PC-9 (cell line): ENCODE measurements at regions not wholly inside any gene's neighbourhood (a gene's known extent, or its start where the extent isn't known, plus 50 kb on each side); places are given as distances from the start of the nearest gene placed in this dataset.

ENCODE experiments used
- BruUV-seq: library from RNA; stranded (reverse); fragments of 400-500 nt; replicated peaks from 2 replicates; lab custom pipeline; 2021; lab: Mats Ljungman, UMichigan
- CTCF ChIA-PET: fragments of 300-600 bp; sonication (Branson Sonifier 250); formaldehyde crosslinking; loops from one replicate; lab custom pipeline; 2022; ENCODE audit warnings: antibody characterized with exemption; lab: Charles Lee
- POLR2A ChIA-PET: fragments of 300-600 bp; sonication (Branson Sonifier 250); formaldehyde crosslinking; loops from one replicate; lab custom pipeline; 2022; ENCODE audit warnings: antibody characterized with exemption; ENCODE audit not compliant: unreplicated experiment; lab: Charles Lee
- DNase-seq, 2 experiments: peaks; one replicate each; pipeline versions ENCODE4 v3.0.0 to v3.0.0-alpha.2; 2015 to 2022; ENCODE audit warnings: mixed read lengths in 1 of 2
- H2AFZ ChIP-seq: fragments of 200-600 bp; sonication (generic); 2 replicates; pipeline ENCODE4 v1.8.1; 2017; ENCODE audit warnings: antibody characterized with exemption
- H3F3A ChIP-seq: fragments of 200-600 bp; sonication (generic); 2 replicates; pipeline ENCODE4 v1.8.1; 2017; ENCODE audit warnings: antibody characterized with exemption, mild to moderate bottlenecking, low read depth; ENCODE audit not compliant: insufficient read depth
- H3K27ac ChIP-seq: fragments of 200-600 bp; sonication (generic); 2 replicates; pipeline ENCODE4 v1.6.1; 2016; ENCODE audit warnings: mixed run types
- H3K27me3 ChIP-seq: fragments of 200-600 bp; sonication (generic); 2 replicates; pipeline ENCODE4 v1.6.1; 2016; ENCODE audit warnings: low read depth, mixed run types; ENCODE audit not compliant: insufficient read depth
- H3K36me3 ChIP-seq: fragments of 200-600 bp; sonication (generic); 2 replicates; pipeline ENCODE4 v1.6.1; 2016; ENCODE audit warnings: low read depth, mixed run types
- H3K4me1 ChIP-seq: fragments of 200-600 bp; sonication (generic); replicated peaks from 2 replicates; pipeline ENCODE4 v1.6.1; 2016; ENCODE audit warnings: mixed run types; ENCODE audit not compliant: insufficient read depth
- H3K4me2 ChIP-seq: fragments of 200-600 bp; sonication (generic); 2 replicates; pipeline ENCODE4 v1.6.1; 2017; ENCODE audit warnings: mixed run types
- H3K4me3 ChIP-seq: fragments of 200-600 bp; sonication (generic); 2 replicates; pipeline ENCODE4 v1.6.1; 2016; ENCODE audit warnings: mixed run types
- H3K79me2 ChIP-seq: fragments of 200-600 bp; sonication (generic); 2 replicates; pipeline ENCODE4 v1.6.1; 2017; ENCODE audit warnings: low read depth, mixed run types
- H3K9me2 ChIP-seq: fragments of 200-600 bp; sonication (generic); 2 replicates; pipeline ENCODE4 v1.8.1; 2017; ENCODE audit warnings: mild to moderate bottlenecking; ENCODE audit not compliant: insufficient read depth
- H3K9me3 ChIP-seq: fragments of 200-600 bp; sonication (generic); 2 replicates; pipeline ENCODE4 v1.8.1; 2016; ENCODE audit warnings: low read depth; ENCODE audit not compliant: insufficient read depth
- H4K20me1 ChIP-seq: fragments of 200-600 bp; sonication (generic); 2 replicates; pipeline ENCODE4 v1.8.1; 2017; ENCODE audit not compliant: insufficient read depth
- CTCF ChIP-seq: fragments of 200-600 bp; sonication (generic); conservative IDR thresholded peaks from 2 replicates; pipeline ENCODE4 v1.6.1; 2017; ENCODE audit warnings: mixed run types, antibody characterized with exemption, mild to moderate bottlenecking, moderate library complexity
- EZH2 ChIP-seq: fragments of 200-600 bp; sonication (generic); IDR thresholded peaks from 2 replicates; pipeline ENCODE4 v1.8.0; 2017; ENCODE audit warnings: antibody characterized with exemption, low read depth
- intact Hi-C: fragments of 100-400 bp; cut with micrococcal nuclease; formaldehyde crosslinking; loops from one replicate; pipeline ENCODE4 v1.10.0; 2022; ENCODE audit not compliant: unreplicated experiment

GRCh38 chr3:94714194-94714593, 651.3 kb downstream of the NSUN3 start:
- no peaks in the 10 kb centered on the region for H3K79me2 ChIP-seq
- intact Hi-C loops: no loop called here
- no peaks in the 10 kb centered on the region for H3K36me3 ChIP-seq
- no peaks in the 10 kb centered on the region for H3K4me1 ChIP-seq
- no peak for DNase-seq
- H3K4me3 ChIP-seq: no peak overlapping the region
- no peaks in the 10 kb centered on the region for H3K27me3 ChIP-seq
- H3K9me3 ChIP-seq: no peaks in the 10 kb centered on the region
- no peaks in the 10 kb centered on the region for H3F3A ChIP-seq
- H3K27ac ChIP-seq: no peak overlapping the region
- no TSS peak for BruUV-seq
- CTCF ChIA-PET: no interaction called here
- POLR2A ChIA-PET: no interaction called here
- no peaks in the 10 kb centered on the region for H4K20me1 ChIP-seq
- TF ChIP-seq CTCF: no peak
- no peak overlapping the region for H2AFZ ChIP-seq
- no peak overlapping the region for H3K4me2 ChIP-seq
- no peaks in the 10 kb centered on the region for H3K9me2 ChIP-seq

- no peaks in the 10 kb centered on the region for H3F3A ChIP-seq
- no peak for DNase-seq
- no peaks in the 10 kb centered on the region for H3K79me2 ChIP-seq
- no peaks in the 10 kb centered on the region for H3K9me3 ChIP-seq
- H2AFZ ChIP-seq: no peak overlapping the region
- no peak overlapping the region for H3K4me3 ChIP-seq
- CTCF ChIA-PET: no interaction called here
- no peaks in the 10 kb centered on the region for H3K36me3 ChIP-seq
- H4K20me1 ChIP-seq: no peaks in the 10 kb centered on the region
- no peaks in the 10 kb centered on the region for H3K9me2 ChIP-seq
- no peak overlapping the region for H3K27ac ChIP-seq
- TF ChIP-seq CTCF (peak; percentile 40; the same call in 1 of the 2 replicates), EZH2 (no peak)
- POLR2A ChIA-PET: no interaction called here
- no peaks in the 10 kb centered on the region for H3K27me3 ChIP-seq
- intact Hi-C loops: no loop called here
- no peak overlapping the region for H3K4me2 ChIP-seq
- BruUV-seq: no TSS peak
- no peaks in the 10 kb centered on the region for H3K4me1 ChIP-seq
Observed at GRCh38 chr3:94716326-94717018, 653.6 kb downstream of the NSUN3 start.

- TF ChIP-seq EZH2 (no peak), CTCF (no peak)
- Histone ChIP-seq H3K4me1 (no peaks in the 10 kb centered on the region), H3K9me3 (no peaks in the 10 kb centered on the region), H3K4me3 (no peak overlapping the region), H3K36me3 (no peaks in the 10 kb centered on the region), H3K9me2 (peaks cover 3% of the 10 kb centered on the region; the same call in 1 of the 2 replicates), H4K20me1 (no peaks in the 10 kb centered on the region), H3K27me3 (no peaks in the 10 kb centered on the region), H2AFZ (no peak overlapping the region), H3F3A (no peaks in the 10 kb centered on the region), H3K79me2 (no peaks in the 10 kb centered on the region), H3K4me2 (no peak overlapping the region), H3K27ac (no peak overlapping the region)
- CTCF ChIA-PET: no interaction called here
- POLR2A ChIA-PET: no interaction called here
- DNase-seq: no peak
- intact Hi-C loops: no loop called here
- no TSS peak for BruUV-seq
Observed at GRCh38 chr3:94734206-94734605, 671.3 kb downstream of the NSUN3 start.
